Upper lobe of right lung (tissue), 1 donor: ENCODE measurements at regions not wholly inside any gene's neighbourhood (a gene's known extent, or its start where the extent isn't known, plus 50 kb on each side); places are given as distances from the start of the nearest gene placed in this dataset.

Experiments
- ATAC-seq: fragments of 200-7000 bp; cut with Tn5 transposase; one replicate; pipeline ENCODE4 v1.9.1; 2020; ENCODE audit warnings: mild to moderate bottlenecking, moderate library complexity
- DNase-seq: peaks from one replicate; pipeline ENCODE4 v3.0.0-alpha.2; 2020
- H3K27ac ChIP-seq: fragments of 200-600 bp; one replicate; pipeline ENCODE4 v1.8.0; 2022
- H3K27me3 ChIP-seq: fragments of 200-600 bp; one replicate; pipeline ENCODE4 v1.8.0; 2022; ENCODE audit warnings: mild to moderate bottlenecking
- H3K36me3 ChIP-seq: fragments of 200-600 bp; one replicate; pipeline ENCODE4 v1.8.0; 2022
- H3K4me1 ChIP-seq: fragments of 200-600 bp; one replicate; pipeline ENCODE4 v1.8.0; 2022
- H3K4me3 ChIP-seq: fragments of 200-600 bp; one replicate; pipeline ENCODE4 v1.8.0; 2022; ENCODE audit warnings: mild to moderate bottlenecking
- H3K9me3 ChIP-seq: fragments of 200-600 bp; one replicate; pipeline ENCODE4 v1.8.0; 2022
- intact Hi-C: fragments of 100-400 bp; cut with DNase I; formaldehyde crosslinking; loops from one replicate; pipeline ENCODE4 v1.11.0; 2022
- TF ChIP-seq, protein P1 (sequence below): fragments of 200-600 bp; IDR thresholded peaks from one replicate; pipeline ENCODE4 v1.8.0; 2022; ENCODE audit warnings: antibody characterized with exemption
- donor health status: DM: no; HTN: yes; CAD: no; lungs with severe emphysema.

- H3K36me3 ChIP-seq, result no peaks in the 10 kb centered on the region
- peaks cover 25% of the 10 kb centered on the region for H3K27me3 ChIP-seq
- TF ChIP-seq, protein P1, sequence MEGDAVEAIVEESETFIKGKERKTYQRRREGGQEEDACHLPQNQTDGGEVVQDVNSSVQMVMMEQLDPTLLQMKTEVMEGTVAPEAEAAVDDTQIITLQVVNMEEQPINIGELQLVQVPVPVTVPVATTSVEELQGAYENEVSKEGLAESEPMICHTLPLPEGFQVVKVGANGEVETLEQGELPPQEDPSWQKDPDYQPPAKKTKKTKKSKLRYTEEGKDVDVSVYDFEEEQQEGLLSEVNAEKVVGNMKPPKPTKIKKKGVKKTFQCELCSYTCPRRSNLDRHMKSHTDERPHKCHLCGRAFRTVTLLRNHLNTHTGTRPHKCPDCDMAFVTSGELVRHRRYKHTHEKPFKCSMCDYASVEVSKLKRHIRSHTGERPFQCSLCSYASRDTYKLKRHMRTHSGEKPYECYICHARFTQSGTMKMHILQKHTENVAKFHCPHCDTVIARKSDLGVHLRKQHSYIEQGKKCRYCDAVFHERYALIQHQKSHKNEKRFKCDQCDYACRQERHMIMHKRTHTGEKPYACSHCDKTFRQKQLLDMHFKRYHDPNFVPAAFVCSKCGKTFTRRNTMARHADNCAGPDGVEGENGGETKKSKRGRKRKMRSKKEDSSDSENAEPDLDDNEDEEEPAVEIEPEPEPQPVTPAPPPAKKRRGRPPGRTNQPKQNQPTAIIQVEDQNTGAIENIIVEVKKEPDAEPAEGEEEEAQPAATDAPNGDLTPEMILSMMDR, result no peak
- intact Hi-C loops, result no loop called here
- no peak for ATAC-seq
- no peak overlapping the region for H3K4me3 ChIP-seq
- no peaks in the 10 kb centered on the region for H3K9me3 ChIP-seq
- DNase-seq, result peak; percentile 63
- no peak overlapping the region for H3K27ac ChIP-seq
- H3K4me1 ChIP-seq, result no peaks in the 10 kb centered on the region
Observed at GRCh38 chr1:157195521-157196244, 57.5 kb upstream of the ETV3 start.

GRCh38 chr1:157194731-157195520 lies 56.7 kb upstream of the ETV3 start:
- H3K4me3 ChIP-seq, result no peak overlapping the region
- no peak for DNase-seq
- H3K36me3 ChIP-seq, result no peaks in the 10 kb centered on the region
- H3K27ac ChIP-seq, result no peak overlapping the region
- intact Hi-C loops, result no loop called here
- H3K27me3 ChIP-seq, result peaks cover 25% of the 10 kb centered on the region
- no peaks in the 10 kb centered on the region for H3K4me1 ChIP-seq
- no peak for ATAC-seq
- TF ChIP-seq, protein P1, result no peak
- H3K9me3 ChIP-seq, result no peaks in the 10 kb centered on the region

GRCh38 chr1:157193702-157194391 lies 55.7 kb upstream of the ETV3 start:
- peak; percentile 39 for ATAC-seq
- no peaks in the 10 kb centered on the region for H3K9me3 ChIP-seq
- TF ChIP-seq, protein P1, result peak; percentile 65
- peak; percentile 82 for DNase-seq
- no peaks in the 10 kb centered on the region for H3K36me3 ChIP-seq
- H3K4me3 ChIP-seq, result no peak overlapping the region
- no peaks in the 10 kb centered on the region for H3K4me1 ChIP-seq
- H3K27ac ChIP-seq, result no peak overlapping the region
- H3K27me3 ChIP-seq, result peaks cover 25% of the 10 kb centered on the region
- intact Hi-C loops, result no loop called here

DNA sequence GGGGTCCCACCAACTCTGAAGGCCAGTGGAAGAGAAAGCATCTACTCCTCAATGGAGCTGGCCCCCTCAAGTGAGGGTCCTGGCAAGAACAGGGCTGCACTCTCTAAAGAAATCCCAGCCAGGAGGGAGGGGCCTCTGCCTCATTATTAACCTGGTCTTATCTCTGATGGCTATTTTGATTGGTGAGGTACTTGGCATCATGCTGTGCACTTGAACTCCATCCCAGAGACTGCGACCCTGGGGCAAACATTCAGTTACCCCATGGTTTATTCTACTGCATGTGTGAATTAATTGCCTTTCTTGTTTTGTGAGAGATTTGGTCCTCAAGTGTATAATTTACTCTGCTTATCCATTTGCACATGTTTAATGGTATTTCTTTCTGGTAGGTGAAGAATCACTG lies 55.0 kb upstream of the ETV3 start:
- Histone ChIP-seq H3K4me1 (no peaks in the 10 kb centered on the region), H3K27ac (no peak overlapping the region), H3K9me3 (no peaks in the 10 kb centered on the region), H3K36me3 (no peaks in the 10 kb centered on the region), H3K4me3 (no peak overlapping the region), H3K27me3 (peaks cover 25% of the 10 kb centered on the region)
- TF ChIP-seq, protein P1, result no peak
- no peak for ATAC-seq
- DNase-seq, result no peak
- intact Hi-C loops, result no loop called here

DNA sequence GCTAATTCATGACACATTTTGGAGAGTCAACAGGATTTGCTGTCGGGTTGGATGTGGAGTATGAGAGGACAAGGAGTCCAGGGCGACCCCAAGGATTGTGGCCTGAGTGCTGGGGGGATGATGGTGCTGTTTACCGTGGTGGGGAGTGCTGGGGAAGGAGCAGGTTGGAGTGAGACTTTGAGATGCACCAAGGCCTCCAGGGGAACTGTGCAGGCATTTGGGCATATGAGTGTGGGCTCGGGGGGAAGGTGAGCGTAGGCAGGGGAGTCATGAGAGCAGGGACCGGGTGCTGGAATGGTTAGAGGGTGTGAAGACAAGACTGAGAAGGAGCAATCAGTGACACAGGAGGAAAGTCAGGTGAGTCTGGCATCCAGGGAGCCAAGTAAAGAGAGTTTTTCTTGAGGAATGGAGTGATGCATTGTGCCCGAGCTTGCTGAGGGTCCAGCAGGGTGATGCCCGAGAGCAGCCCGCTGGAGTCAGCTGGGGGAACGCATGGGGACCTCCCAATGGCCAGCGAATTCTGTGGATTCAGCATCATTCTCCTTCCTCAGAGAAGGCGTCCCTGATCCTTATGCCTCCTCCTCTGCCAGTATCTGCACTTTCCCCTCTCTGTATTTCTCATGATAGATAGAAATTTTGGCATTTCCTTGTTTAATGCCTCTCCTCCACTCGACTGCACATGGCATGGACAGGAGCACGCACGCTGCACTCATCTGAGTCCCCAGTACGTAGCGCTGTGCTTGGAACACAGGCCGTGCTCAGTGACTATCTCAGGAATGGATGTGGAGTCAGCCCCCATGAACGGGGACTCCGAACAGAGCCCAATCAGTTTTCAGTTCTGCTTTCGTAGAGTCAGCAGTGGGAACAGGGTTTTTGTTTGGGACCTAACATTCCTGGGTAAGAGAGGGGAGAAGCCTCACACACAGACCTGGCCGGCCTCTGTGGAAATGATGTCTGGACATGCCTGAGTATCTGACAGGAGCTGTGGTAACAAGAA lies 52.1 kb upstream of the ETV3 start:
- Histone ChIP-seq H3K27ac (no peak overlapping the region), H3K27me3 (peaks cover 25% of the 10 kb centered on the region), H3K36me3 (no peaks in the 10 kb centered on the region), H3K4me3 (no peak overlapping the region), H3K9me3 (no peaks in the 10 kb centered on the region), H3K4me1 (no peaks in the 10 kb centered on the region)
- no peak for DNase-seq
- no peak for ATAC-seq
- TF ChIP-seq, protein P1, result no peak
- intact Hi-C loops, result no loop called here
